Neural cell (in vitro differentiated cells): ENCODE measurements at regions not wholly inside any gene's neighbourhood (a gene's known extent, or its start where the extent isn't known, plus 50 kb on each side); places are given as distances from the start of the nearest gene placed in this dataset.

Experiments
- H2AFZ ChIP-seq: fragments of 200-600, 300-800 bp; sonication (generic), shearing (Covaris generic); 2 replicates; pipeline ENCODE4 v1.6.0; 2014; ENCODE audit warnings: low read depth, mild to moderate bottlenecking, antibody characterized with exemption, low read length, moderate library complexity
- H3F3A ChIP-seq: fragments of 200-600 bp; shearing (Covaris generic); 2 replicates; pipeline ENCODE4 v1.6.1; 2016; ENCODE audit warnings: mild to moderate bottlenecking, moderate library complexity, mixed read lengths, antibody characterized with exemption, low read length; ENCODE audit not compliant: insufficient read depth, poor library complexity, severe bottlenecking
- H3K27ac ChIP-seq: fragments of 200-600, 300-800 bp; sonication (generic), shearing (Covaris generic); 2 replicates; pipeline ENCODE4 v1.5.1; 2014; ENCODE audit warnings: mild to moderate bottlenecking, low read length, moderate library complexity
- H3K27me3 ChIP-seq: fragments of 300-800, 200-600 bp; sonication (generic), shearing (Covaris generic); 2 replicates; pipeline ENCODE4 v1.6.0; 2014; ENCODE audit warnings: mild to moderate bottlenecking, low read depth, low read length, moderate library complexity; ENCODE audit not compliant: insufficient read depth
- H3K36me3 ChIP-seq: fragments of 300-800, 200-600 bp; sonication (generic), shearing (Covaris generic); 2 replicates; pipeline ENCODE4 v1.5.1; 2014; ENCODE audit warnings: mild to moderate bottlenecking, antibody characterized with exemption, low read length, moderate library complexity; ENCODE audit not compliant: insufficient read depth
- H3K4me2 ChIP-seq: fragments of 300-800, 200-600 bp; sonication (generic), shearing (Covaris generic); 2 replicates; pipeline ENCODE4 v1.6.0; 2014; ENCODE audit warnings: mild to moderate bottlenecking, low read length
- H3K4me3 ChIP-seq: fragments of 300-800, 200-600 bp; sonication (generic), shearing (Covaris generic); 2 replicates; pipeline ENCODE4 v1.5.1; 2014; ENCODE audit warnings: mild to moderate bottlenecking, low read length, moderate library complexity
- H3K79me2 ChIP-seq: fragments of 200-600 bp; shearing (Covaris generic); replicated peaks from 2 replicates; pipeline ENCODE4 v1.6.0; 2014; ENCODE audit warnings: mild to moderate bottlenecking, low read length, moderate library complexity; ENCODE audit not compliant: insufficient read depth
- H3K9ac ChIP-seq: fragments of 300-800, 200-600 bp; sonication (generic), shearing (Covaris generic); 2 replicates; pipeline ENCODE4 v1.6.1; 2016; ENCODE audit warnings: mild to moderate bottlenecking, low read length, mixed read lengths
- H3K9me2 ChIP-seq: fragments of 200-600 bp; shearing (Covaris generic); 2 replicates; pipeline ENCODE4 v1.6.1; 2016; ENCODE audit warnings: mild to moderate bottlenecking, low read length, mixed read lengths; ENCODE audit not compliant: insufficient read depth
- H3K9me3 ChIP-seq: fragments of 200-600, 300-800 bp; sonication (generic), shearing (Covaris generic); 2 replicates; pipeline ENCODE4 v1.6.1; 2016; ENCODE audit warnings: mild to moderate bottlenecking, mixed run types, low read length, moderate library complexity, mixed read lengths
- H4K20me1 ChIP-seq: fragments of 200-600 bp; shearing (Covaris generic); 2 replicates; pipeline ENCODE4 v1.6.1; 2016; ENCODE audit warnings: mild to moderate bottlenecking, mixed run types; ENCODE audit not compliant: insufficient read depth
- CTCF ChIP-seq: fragments of 450-650 bp; IDR thresholded peaks from 2 replicates; pipeline ENCODE4 v1.5.1; 2014; ENCODE audit warnings: antibody characterized with exemption, mild to moderate bottlenecking, moderate library complexity; ENCODE audit not compliant: poor library complexity, severe bottlenecking
- EP300 ChIP-seq: fragments of 450-650 bp; conservative IDR thresholded peaks from 2 replicates; pipeline ENCODE4 v1.6.1; 2014; ENCODE audit warnings: antibody characterized with exemption, mild to moderate bottlenecking, moderate library complexity; ENCODE audit not compliant: poor library complexity, severe bottlenecking
- EZH2 ChIP-seq: fragments of 200-600, 300-800 bp; shearing (Covaris generic), sonication (generic); IDR thresholded peaks from 2 replicates; pipeline ENCODE4 v1.6.1; 2014; ENCODE audit warnings: antibody characterized with exemption, low read length, borderline replicate concordance, mild to moderate bottlenecking; ENCODE audit not compliant: insufficient read depth, poor library complexity, severe bottlenecking
- MXI1 ChIP-seq: fragments of 450-650 bp; conservative IDR thresholded peaks from 2 replicates; pipeline ENCODE4 v1.6.1; 2014; ENCODE audit warnings: antibody characterized with exemption, mild to moderate bottlenecking; ENCODE audit not compliant: poor library complexity, severe bottlenecking
- POLR2AphosphoS5 ChIP-seq: IDR thresholded peaks from 2 replicates; pipeline ENCODE4 v1.6.1; 2012
- RAD21 ChIP-seq: fragments of 450-650 bp; conservative IDR thresholded peaks from 2 replicates; pipeline ENCODE4 v1.6.1; 2014; ENCODE audit warnings: antibody characterized with exemption, mild to moderate bottlenecking, moderate library complexity
- REST ChIP-seq: IDR thresholded peaks from 2 replicates; pipeline ENCODE4 v1.6.1; 2012; ENCODE audit warnings: borderline replicate concordance
- SMC3 ChIP-seq: fragments of 450-650 bp; conservative IDR thresholded peaks from 2 replicates; pipeline ENCODE4 v1.6.1; 2014; ENCODE audit warnings: antibody characterized with exemption, mild to moderate bottlenecking, moderate library complexity; ENCODE audit not compliant: poor library complexity
- TAF1 ChIP-seq: IDR thresholded peaks from 2 replicates; pipeline ENCODE4 v1.6.1; 2012; ENCODE audit warnings: low read depth

- H2AFZ ChIP-seq: no peak overlapping the region
- H3K4me3 ChIP-seq: no peak overlapping the region
Observed at GRCh38 chr22:49636214-49636613, 191.5 kb downstream of the BRD1 start.

GRCh38 chr22:49634006-49634772 lies 193.5 kb downstream of the BRD1 start:
- no peaks in the 10 kb centered on the region for H3K9me3 ChIP-seq
- TF ChIP-seq RAD21 (no peak), EZH2 (no peak), EP300 (no peak), POLR2AphosphoS5 (no peak), SMC3 (no peak), CTCF (no peak)

More at GRCh38 chr22:49636214-49636613, 191.5 kb downstream of the BRD1 start:
- Histone ChIP-seq H4K20me1 (no peaks in the 10 kb centered on the region), H3K79me2 (no peaks in the 10 kb centered on the region), H3K9ac (no peak overlapping the region), H3K9me2 (no peaks in the 10 kb centered on the region), H3K4me2 (no peak overlapping the region), H3K27ac (no peak overlapping the region), H3K27me3 (no peaks in the 10 kb centered on the region), H3K36me3 (no peaks in the 10 kb centered on the region), H3F3A (no peaks in the 10 kb centered on the region), H3K9me3 (no peaks in the 10 kb centered on the region)
- TF ChIP-seq EZH2 (no peak), RAD21 (no peak), TAF1 (no peak), MXI1 (no peak), CTCF (no peak), REST (no peak), POLR2AphosphoS5 (no peak), SMC3 (no peak), EP300 (no peak)

More at GRCh38 chr22:49634006-49634772, 193.5 kb downstream of the BRD1 start:
- H3K4me3 ChIP-seq: no peak overlapping the region
- H3K27me3 ChIP-seq: no peaks in the 10 kb centered on the region
- no peaks in the 10 kb centered on the region for H3K79me2 ChIP-seq
- no peaks in the 10 kb centered on the region for H4K20me1 ChIP-seq
- no peak overlapping the region for H3K4me2 ChIP-seq
- H3K9me2 ChIP-seq: no peaks in the 10 kb centered on the region
- no peaks in the 10 kb centered on the region for H3K36me3 ChIP-seq
- H3K27ac ChIP-seq: no peak overlapping the region
- no peak overlapping the region for H3K9ac ChIP-seq
- no peaks in the 10 kb centered on the region for H3F3A ChIP-seq
- H2AFZ ChIP-seq: no peak overlapping the region
